CD14-positive monocyte (primary cell): ENCODE measurements at regions not wholly inside any gene's neighbourhood (a gene's known extent, or its start where the extent isn't known, plus 50 kb on each side); places are given as distances from the start of the nearest gene placed in this dataset.

ENCODE experiments used
- DNase-seq, 3 donors: peaks; one replicate each; pipeline ENCODE4 v3.0.0-alpha.2; 2011 to 2022
- H2AFZ ChIP-seq: 2 replicates; pipeline ENCODE4 v1.6.0; 2012; ENCODE audit warnings: mild to moderate bottlenecking, low read depth, low read length, inconsistent platforms; ENCODE audit not compliant: insufficient read depth, poor library complexity, severe bottlenecking
- H3K27ac ChIP-seq, 2 donors: 1 replicate in 1 of 2; 2 replicates in 1 of 2; pipeline ENCODE4 v1.5.1; 2012 to 2013; ENCODE audit warnings: low read length in 2 of 2, control low read depth in 1 of 2, inconsistent platforms in 1 of 2, low read depth in 1 of 2, mild to moderate bottlenecking in 1 of 2
- H3K27me3 ChIP-seq, 2 donors: one replicate each; pipeline versions ENCODE4 v1.6.0 to v1.6.1; 2011 to 2013; ENCODE audit warnings: low read length in 2 of 2; ENCODE audit not compliant: control insufficient read depth in 2 of 2, insufficient read depth in 2 of 2
- H3K36me3 ChIP-seq, 2 donors: replicated peaks in 1 of 2; 1 replicate in 1 of 2; 2 replicates in 1 of 2; pipeline versions ENCODE4 v1.5.1 to v1.6.1; 2012 to 2013; ENCODE audit warnings: low read length in 2 of 2, control low read depth in 1 of 2, inconsistent platforms in 1 of 2, mild to moderate bottlenecking in 1 of 2; ENCODE audit not compliant: insufficient read depth in 2 of 2, control insufficient read depth in 1 of 2
- H3K4me1 ChIP-seq, 2 donors: 1 replicate in 1 of 2; 2 replicates in 1 of 2; pipeline versions ENCODE4 v1.5.1 to v1.6.1; 2012 to 2013; ENCODE audit warnings: low read length in 2 of 2, control low read depth in 1 of 2, inconsistent platforms in 1 of 2, mild to moderate bottlenecking in 1 of 2, moderate library complexity in 1 of 2; ENCODE audit not compliant: insufficient read depth in 2 of 2, control insufficient read depth in 1 of 2
- H3K4me2 ChIP-seq: replicated peaks from 2 replicates; pipeline ENCODE3; 2012; ENCODE audit warnings: low read length, moderate library complexity, mild to moderate bottlenecking; ENCODE audit not compliant: poor library complexity, severe bottlenecking; ENCODE audit errors: extremely low read depth
- H3K4me3 ChIP-seq, 3 experiments: fragments of 200-600 bp in 1 of 3; sonication (generic) in 1 of 3; replicated peaks in 1 of 3; 1 replicate in 2 of 3; 2 replicates in 1 of 3; pipeline ENCODE4 v1.5.1; 2011 to 2013; ENCODE audit warnings: low read length in 3 of 3, mild to moderate bottlenecking in 3 of 3, control low read depth in 2 of 3, low read depth in 2 of 3, inconsistent platforms in 1 of 3, moderate library complexity in 1 of 3
- H3K79me2 ChIP-seq: 2 replicates; pipeline ENCODE4 v1.6.0; 2012; ENCODE audit warnings: mild to moderate bottlenecking, control low read depth, inconsistent platforms, low read length, moderate library complexity; ENCODE audit not compliant: insufficient read depth
- H3K9ac ChIP-seq: 2 replicates; pipeline ENCODE4 v1.6.0; 2017; ENCODE audit warnings: low read length, mild to moderate bottlenecking; ENCODE audit not compliant: insufficient read depth, poor library complexity, severe bottlenecking
- H3K9me3 ChIP-seq, 2 donors: replicated peaks in 1 of 2; 1 replicate in 1 of 2; 2 replicates in 1 of 2; pipeline versions ENCODE4 v1.5.1 to v1.6.1; 2012 to 2013; ENCODE audit warnings: low read length in 2 of 2, control low read depth in 1 of 2; ENCODE audit not compliant: control insufficient read depth in 1 of 2, insufficient read depth in 1 of 2
- H4K20me1 ChIP-seq: 2 replicates; pipeline ENCODE4 v1.6.0; 2012; ENCODE audit warnings: mild to moderate bottlenecking, low read length, control low read depth, moderate library complexity; ENCODE audit not compliant: insufficient read depth
- H3K27ac Mint-ChIP-seq, 7 donors: one replicate each; pipeline ENCODE4 v1.8.0; 2020; ENCODE audit warnings: mild to moderate bottlenecking in 7 of 7, mixed read lengths in 7 of 7, moderate library complexity in 6 of 7, inconsistent platforms in 2 of 7
- H3K27me3 Mint-ChIP-seq, 3 donors: one replicate each; pipeline ENCODE4 v1.8.0; 2021 to 2022; ENCODE audit warnings: low read depth in 3 of 3, mild to moderate bottlenecking in 3 of 3, mixed read lengths in 3 of 3, moderate library complexity in 3 of 3, inconsistent platforms in 1 of 3
- H3K36me3 Mint-ChIP-seq, 2 donors: one replicate each; pipeline ENCODE4 v1.8.0; 2020; ENCODE audit warnings: mixed read lengths in 2 of 2, inconsistent platforms in 1 of 2, mild to moderate bottlenecking in 1 of 2
- H3K4me1 Mint-ChIP-seq: one replicate; pipeline ENCODE4 v1.8.0; 2020; ENCODE audit warnings: mild to moderate bottlenecking, mixed read lengths
- H3K4me3 Mint-ChIP-seq, 2 donors: one replicate each; pipeline ENCODE4 v1.8.0; 2020; ENCODE audit warnings: mild to moderate bottlenecking in 2 of 2, mixed read lengths in 2 of 2, moderate library complexity in 1 of 2
- H3K9me3 Mint-ChIP-seq, 7 donors: one replicate each; pipeline ENCODE4 v1.8.0; 2020 to 2022; ENCODE audit warnings: mixed read lengths in 7 of 7, mild to moderate bottlenecking in 6 of 7, moderate library complexity in 6 of 7, inconsistent platforms in 2 of 7
- CTCF ChIP-seq: fragments of 200-600 bp; IDR thresholded peaks from one replicate; pipeline ENCODE4 v1.8.0; 2022; ENCODE audit warnings: antibody characterized with exemption, mild to moderate bottlenecking
- WGBS: methylation state at CpG from one replicate; pipeline ENCODE4 v1.1.5; 2013; ENCODE audit warnings: missing lambda C conversion rate; ENCODE audit not compliant: insufficient coverage; 5-methylcytosine and 5-hydroxymethylcytosine counted together
- intact Hi-C, 2 donors: fragments of 100-400 bp; cut with micrococcal nuclease; formaldehyde crosslinking; loops; one replicate each; pipeline versions ENCODE4 v1.15.0 to v1.15.1; 2023

DNA sequence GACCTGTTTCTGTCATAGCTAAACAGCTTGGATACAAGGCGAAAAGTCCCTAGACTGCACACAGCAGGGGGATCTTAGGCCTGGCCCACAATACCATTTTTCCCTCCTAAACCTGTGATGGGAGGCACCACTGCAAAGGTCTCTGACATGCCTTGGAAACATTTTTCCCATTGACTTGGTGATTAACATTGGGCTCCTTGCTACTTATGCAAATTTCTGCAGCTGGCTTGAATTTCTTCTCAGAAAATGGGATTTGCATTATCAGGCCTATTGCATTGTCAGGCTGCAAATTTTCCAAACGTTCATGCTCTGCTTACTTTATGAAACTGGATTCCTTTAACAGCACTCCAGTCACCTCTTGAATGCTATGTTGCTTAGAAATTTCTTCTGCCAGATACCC, 136.2 kb upstream of the TSHZ3 start:
- Histone ChIP-seq H3K9me3 (peaks cover 0 to 15% of the 10 kb centered on the region in 2 donors), H2AFZ (no peak overlapping the region), H4K20me1 (no peaks in the 10 kb centered on the region), H3K27ac (no peak overlapping the region), H3K4me3 (no peak overlapping the region), H3K4me2 (no peak overlapping the region), H3K36me3 (no peaks in the 10 kb centered on the region), H3K79me2 (no peaks in the 10 kb centered on the region), H3K27me3 (no peaks in the 10 kb centered on the region), H3K4me1 (no peaks in the 10 kb centered on the region), H3K9ac (no peak overlapping the region)
- WGBS, result 100% methylated on average over 1 of the region's 2 CpGs
- H3K4me3 Mint-ChIP-seq, result no peak overlapping the region
- H3K4me1 Mint-ChIP-seq, result no peaks in the 10 kb centered on the region
- intact Hi-C loops, result no loop called here
- no peak for DNase-seq
- no peaks in the 10 kb centered on the region for H3K36me3 Mint-ChIP-seq
- TF ChIP-seq CTCF, result no peak
- H3K27me3 Mint-ChIP-seq, result peaks cover 0 to 3% (median 0%) of the 10 kb centered on the region in 3 donors
- peak overlapping the region in 1 of 7 donors; percentile 63 for H3K27ac Mint-ChIP-seq
- peaks cover 5 to 20% (median 10%) of the 10 kb centered on the region in 7 donors for H3K9me3 Mint-ChIP-seq

GRCh38 chr19:31491242-31491641, 142.0 kb upstream of the TSHZ3 start:
- Histone ChIP-seq H3K4me3 (no peak overlapping the region), H3K36me3 (no peaks in the 10 kb centered on the region), H3K27me3 (no peaks in the 10 kb centered on the region), H3K4me2 (no peak overlapping the region), H2AFZ (no peak overlapping the region), H3K9ac (no peak overlapping the region), H4K20me1 (no peaks in the 10 kb centered on the region), H3K9me3 (no peaks in the 10 kb centered on the region), H3K4me1 (no peaks in the 10 kb centered on the region), H3K27ac (no peak overlapping the region), H3K79me2 (no peaks in the 10 kb centered on the region)
- no peak for TF ChIP-seq CTCF
- WGBS, result no CpG with 5 or more reads among the region's 4 CpGs
- H3K4me1 Mint-ChIP-seq, result no peaks in the 10 kb centered on the region
- H3K27ac Mint-ChIP-seq, result no peak overlapping the region
- H3K9me3 Mint-ChIP-seq, result peaks cover 2 to 22% (median 4%) of the 10 kb centered on the region in 7 donors
- intact Hi-C loops, result no loop called here
- H3K4me3 Mint-ChIP-seq, result no peak overlapping the region
- peaks cover 0 to 3% (median 0%) of the 10 kb centered on the region in 3 donors for H3K27me3 Mint-ChIP-seq
- no peak for DNase-seq
- no peaks in the 10 kb centered on the region for H3K36me3 Mint-ChIP-seq
